BJ (cell line): ENCODE measurements at regions not wholly inside any gene's neighbourhood (a gene's known extent, or its start where the extent isn't known, plus 50 kb on each side); places are given as distances from the start of the nearest gene placed in this dataset.
"Not testable (repeated sequence)": the region's sequence is repeated elsewhere in the genome, so short reads cannot be mapped to it uniquely, and the experiment has no call there.

Experiments used
- CTCF ChIA-PET: fragments of 350-600 bp; formaldehyde crosslinking; extraction: SDS; loops from one replicate; lab custom pipeline; 2021; ENCODE audit warnings: antibody characterized with exemption, inconsistent platforms; lab: Yijun Ruan, JAX
- POLR2A ChIA-PET: fragments of 300-600 bp; sonication (Branson Sonifier 250); formaldehyde crosslinking; extraction: SDS; loops from one replicate; lab custom pipeline; 2021; ENCODE audit warnings: antibody characterized with exemption; lab: Charles Lee
- DNase-seq: peaks from one replicate; pipeline ENCODE4 v3.0.0-alpha.2; 2011; ENCODE audit warnings: low read depth
- H3K27me3 ChIP-seq: 2 replicates; pipeline ENCODE4 v1.6.0; 2011; ENCODE audit warnings: low read length; ENCODE audit not compliant: control insufficient read depth, insufficient read depth
- H3K36me3 ChIP-seq: 2 replicates; pipeline ENCODE4 v1.5.1; 2011; ENCODE audit warnings: low read length; ENCODE audit not compliant: control insufficient read depth, insufficient read depth
- H3K4me3 ChIP-seq: 2 replicates; pipeline ENCODE4 v1.5.1; 2011; ENCODE audit warnings: low read depth, mild to moderate bottlenecking, control low read depth, low read length
- CTCF ChIP-seq: IDR thresholded peaks from 2 replicates; pipeline ENCODE4 v1.5.1; 2011; ENCODE audit warnings: low read depth, mild to moderate bottlenecking, control low read depth, inconsistent platforms, low read length, moderate library complexity; ENCODE audit not compliant: insufficient read depth

GRCh38 chr2:122808286-122808969 lies 1053.0 kb downstream of the TSN start:
- CTCF ChIA-PET, result no interaction called here
- no peaks in the 10 kb centered on the region for H3K36me3 ChIP-seq
- TF ChIP-seq CTCF, result no peak
- DNase-seq, result no peak
- H3K27me3 ChIP-seq, result no peaks in the 10 kb centered on the region
- POLR2A ChIA-PET, result no interaction called here
- H3K4me3 ChIP-seq, result no peak overlapping the region

GRCh38 chr2:122812214-122812613 lies 1056.8 kb downstream of the TSN start:
- H3K36me3 ChIP-seq, H3K27me3 ChIP-seq, DNase-seq, H3K4me3 ChIP-seq, CTCF ChIA-PET, POLR2A ChIA-PET: not testable (repeated sequence)

- ChIA-PET POLR2A (no interaction called here), CTCF (no interaction called here)
- Histone ChIP-seq H3K27me3 (no peaks in the 10 kb centered on the region), H3K4me3 (no peak overlapping the region), H3K36me3 (no peaks in the 10 kb centered on the region)
- no peak for DNase-seq
- TF ChIP-seq CTCF, result no peak
Observed at GRCh38 chr2:122815120-122815519, 1059.7 kb downstream of the TSN start.

- no peak overlapping the region for H3K4me3 ChIP-seq
- no peak for TF ChIP-seq CTCF
- POLR2A ChIA-PET, result no interaction called here
- DNase-seq, result no peak
- no peaks in the 10 kb centered on the region for H3K36me3 ChIP-seq
- CTCF ChIA-PET, result no interaction called here
- H3K27me3 ChIP-seq, result no peaks in the 10 kb centered on the region
Observed at GRCh38 chr2:122816803-122817202, 1061.4 kb downstream of the TSN start.

GRCh38 chr2:122822319-122822718 lies 1066.9 kb downstream of the TSN start:
- H3K27me3 ChIP-seq, result no peaks in the 10 kb centered on the region
- no peak for DNase-seq
- no peaks in the 10 kb centered on the region for H3K36me3 ChIP-seq
- no peak overlapping the region for H3K4me3 ChIP-seq
- ChIA-PET CTCF (no interaction called here), POLR2A (no interaction called here)
- TF ChIP-seq CTCF, result no peak

GRCh38 chr2:122830157-122830556 lies 1074.7 kb downstream of the TSN start:
- CTCF ChIA-PET, result no interaction called here
- no peak for DNase-seq
- Histone ChIP-seq H3K27me3 (no peaks in the 10 kb centered on the region), H3K36me3 (no peaks in the 10 kb centered on the region), H3K4me3 (no peak overlapping the region)
- POLR2A ChIA-PET, result no interaction called here
- no peak for TF ChIP-seq CTCF
